Suprapubic skin (tissue), 4 donors: ENCODE measurements at regions not wholly inside any gene's neighbourhood (a gene's known extent, or its start where the extent isn't known, plus 50 kb on each side); places are given as distances from the start of the nearest gene placed in this dataset.
"Not testable (repeated sequence)": the region's sequence is repeated elsewhere in the genome, so short reads cannot be mapped to it uniquely, and the experiment has no call there.

Source experiments
- POLR2A ChIP-seq, 2 donors: fragments of 450-650 bp; IDR thresholded peaks; one replicate each; pipeline ENCODE4 v1.6.1; 2017; ENCODE audit warnings: antibody characterized with exemption in 2 of 2, mild to moderate bottlenecking in 2 of 2, moderate library complexity in 2 of 2
- POLR2AphosphoS5 ChIP-seq, 3 donors: sonication (generic); formaldehyde crosslinking; IDR thresholded peaks; one replicate each; pipeline ENCODE4 v1.6.1; 2017; ENCODE audit warnings: antibody characterized with exemption in 3 of 3
- TF ChIP-seq, protein P1 (sequence below), 2 donors: fragments of 200-600 bp in 1 of 2; fragments of 450-650 bp in 1 of 2; sonication (generic) in 1 of 2; IDR thresholded peaks; one replicate each; pipeline ENCODE4 v1.5.1; 2016 to 2019; ENCODE audit warnings: antibody characterized with exemption in 2 of 2, mild to moderate bottlenecking in 1 of 2, moderate library complexity in 1 of 2

DNA sequence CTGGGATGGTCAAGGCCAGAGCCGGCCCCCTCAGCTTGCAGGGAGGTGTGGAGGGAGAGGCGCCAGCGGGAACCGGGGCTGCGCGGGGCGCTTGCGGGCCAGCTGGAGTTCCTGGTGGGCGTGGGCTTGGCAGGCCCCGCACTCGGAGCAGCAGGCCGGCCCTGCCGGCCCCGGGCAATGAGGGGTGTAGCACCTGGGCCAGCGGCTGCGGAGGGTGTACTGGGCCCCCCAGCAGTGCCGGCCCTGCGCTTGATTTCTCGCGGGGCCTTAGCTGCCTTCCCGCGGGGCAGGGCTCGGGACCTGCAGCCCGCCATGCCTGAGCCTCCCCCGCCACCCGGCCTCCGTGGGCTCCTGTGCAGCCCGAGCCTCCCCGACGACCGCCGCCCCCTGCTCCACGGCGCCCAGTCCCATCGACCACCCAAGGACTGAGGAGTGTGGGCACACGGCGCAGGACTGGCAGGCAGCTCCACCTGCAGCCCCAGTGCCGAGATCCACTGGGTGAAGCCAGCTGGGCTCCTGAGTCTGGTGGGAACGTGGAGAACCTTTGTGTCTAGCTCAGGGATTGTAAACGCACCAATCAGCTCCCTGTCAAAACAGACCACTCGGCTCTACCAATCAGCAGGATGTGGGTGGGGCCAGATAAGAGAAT lies 489.3 kb upstream of the COBL start:
- TF ChIP-seq POLR2A, POLR2AphosphoS5 (IDR thresholded peaks at IDR 0.05): not testable (repeated sequence)
- TF ChIP-seq, protein P1, sequence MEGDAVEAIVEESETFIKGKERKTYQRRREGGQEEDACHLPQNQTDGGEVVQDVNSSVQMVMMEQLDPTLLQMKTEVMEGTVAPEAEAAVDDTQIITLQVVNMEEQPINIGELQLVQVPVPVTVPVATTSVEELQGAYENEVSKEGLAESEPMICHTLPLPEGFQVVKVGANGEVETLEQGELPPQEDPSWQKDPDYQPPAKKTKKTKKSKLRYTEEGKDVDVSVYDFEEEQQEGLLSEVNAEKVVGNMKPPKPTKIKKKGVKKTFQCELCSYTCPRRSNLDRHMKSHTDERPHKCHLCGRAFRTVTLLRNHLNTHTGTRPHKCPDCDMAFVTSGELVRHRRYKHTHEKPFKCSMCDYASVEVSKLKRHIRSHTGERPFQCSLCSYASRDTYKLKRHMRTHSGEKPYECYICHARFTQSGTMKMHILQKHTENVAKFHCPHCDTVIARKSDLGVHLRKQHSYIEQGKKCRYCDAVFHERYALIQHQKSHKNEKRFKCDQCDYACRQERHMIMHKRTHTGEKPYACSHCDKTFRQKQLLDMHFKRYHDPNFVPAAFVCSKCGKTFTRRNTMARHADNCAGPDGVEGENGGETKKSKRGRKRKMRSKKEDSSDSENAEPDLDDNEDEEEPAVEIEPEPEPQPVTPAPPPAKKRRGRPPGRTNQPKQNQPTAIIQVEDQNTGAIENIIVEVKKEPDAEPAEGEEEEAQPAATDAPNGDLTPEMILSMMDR (IDR thresholded peaks at IDR 0.05) = not testable (repeated sequence)
